SK-N-MC (cell line): ENCODE measurements at regions not wholly inside any gene's neighbourhood (a gene's known extent, or its start where the extent isn't known, plus 50 kb on each side); places are given as distances from the start of the nearest gene placed in this dataset.

Experiments
- DNase-seq: peaks from one replicate; pipeline ENCODE4 v3.0.0-alpha.2; 2011; ENCODE audit warnings: low read depth, low spot score
- H3K27ac ChIP-seq: fragments of 200-600 bp; sonication (generic); 2 replicates; pipeline ENCODE4 v1.5.1; 2016; ENCODE audit warnings: mixed run types
- H3K36me3 ChIP-seq: fragments of 200-600 bp; sonication (generic); 2 replicates; pipeline ENCODE4 v1.6.1; 2017; ENCODE audit warnings: antibody characterized with exemption, low read length, mixed read lengths; ENCODE audit not compliant: insufficient read depth
- H3K4me3 ChIP-seq: fragments of 200-600 bp; sonication (generic); 2 replicates; pipeline ENCODE4 v1.5.1; 2016
- H3K9ac ChIP-seq: fragments of 200-600 bp; sonication (generic); 2 replicates; pipeline ENCODE4 v1.8.0; 2017; ENCODE audit warnings: mixed run types, mixed read lengths; ENCODE audit not compliant: insufficient read length
- H3K9me3 ChIP-seq: fragments of 200-600 bp; sonication (generic); 2 replicates; pipeline ENCODE4 v1.6.1; 2017; ENCODE audit warnings: low read depth, mild to moderate bottlenecking, antibody characterized with exemption, low read length, moderate library complexity, mixed read lengths
- EZH2 ChIP-seq: fragments of 200-600 bp; sonication (generic); IDR thresholded peaks from one replicate; pipeline ENCODE4 v1.6.1; 2017; ENCODE audit warnings: antibody characterized with exemption
- FOXP2 ChIP-seq: optimal IDR thresholded peaks from 2 replicates; pipeline ENCODE3; 2011; ENCODE audit warnings: mild to moderate bottlenecking, moderate library complexity; ENCODE audit not compliant: insufficient read depth; ENCODE audit errors: extremely low read length, control extremely low read depth
- POLR2AphosphoS5 ChIP-seq: IDR thresholded peaks from 2 replicates; pipeline ENCODE4 v1.6.1; 2012; ENCODE audit warnings: mild to moderate bottlenecking, low read depth, low read length, borderline replicate concordance

DNA sequence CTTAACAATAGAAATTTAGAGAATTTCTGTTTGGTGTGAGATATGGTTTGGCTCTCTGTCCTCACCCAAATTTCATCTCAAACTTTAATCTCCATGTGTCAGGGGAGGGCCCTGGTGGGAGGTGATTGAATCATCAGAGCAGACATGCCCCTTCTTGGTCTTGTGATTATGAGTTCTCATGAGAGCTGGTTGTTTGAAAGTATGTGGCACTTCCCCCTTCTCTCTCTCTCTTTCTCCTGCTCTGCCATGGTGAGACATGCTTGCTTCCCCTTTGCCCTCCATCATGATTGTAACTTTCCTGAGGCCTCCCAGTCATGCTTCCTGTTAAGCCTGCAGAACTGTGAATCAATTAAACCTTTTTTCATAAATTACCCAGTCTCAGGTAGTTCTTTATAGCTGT lies 524.7 kb upstream of the ACVR2A start:
- Histone ChIP-seq H3K4me3 (no peak overlapping the region), H3K27ac (no peak overlapping the region), H3K9ac (no peak overlapping the region), H3K9me3 (no peaks in the 10 kb centered on the region), H3K36me3 (no peaks in the 10 kb centered on the region)
- DNase-seq = no peak
- no peak for TF ChIP-seq FOXP2

DNA sequence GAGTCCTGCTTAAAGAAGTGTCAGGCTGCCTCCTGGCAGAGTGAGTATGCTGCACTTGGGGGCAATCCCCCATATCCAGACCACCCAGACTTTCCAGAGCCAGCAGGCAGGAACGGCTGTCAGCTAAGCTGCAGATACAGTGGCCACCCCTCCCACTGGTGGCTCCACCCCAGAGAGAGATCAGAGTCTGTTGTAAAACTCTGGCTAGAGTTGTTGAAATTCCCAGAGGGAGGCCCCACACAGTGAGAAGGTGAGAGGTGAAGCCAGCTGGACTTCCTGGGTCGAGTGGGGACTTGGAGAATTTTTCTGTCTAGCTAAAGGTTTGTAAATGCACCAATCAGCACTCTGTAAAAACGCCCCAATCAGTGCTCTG lies 533.8 kb upstream of the ACVR2A start:
- Histone ChIP-seq H3K9ac (no peak overlapping the region), H3K36me3 (no peaks in the 10 kb centered on the region), H3K27ac (no peak overlapping the region), H3K4me3 (no peak overlapping the region), H3K9me3 (no peaks in the 10 kb centered on the region)
- no peak for DNase-seq
- TF ChIP-seq FOXP2 (no peak), EZH2 (no peak), POLR2AphosphoS5 (no peak)

DNA sequence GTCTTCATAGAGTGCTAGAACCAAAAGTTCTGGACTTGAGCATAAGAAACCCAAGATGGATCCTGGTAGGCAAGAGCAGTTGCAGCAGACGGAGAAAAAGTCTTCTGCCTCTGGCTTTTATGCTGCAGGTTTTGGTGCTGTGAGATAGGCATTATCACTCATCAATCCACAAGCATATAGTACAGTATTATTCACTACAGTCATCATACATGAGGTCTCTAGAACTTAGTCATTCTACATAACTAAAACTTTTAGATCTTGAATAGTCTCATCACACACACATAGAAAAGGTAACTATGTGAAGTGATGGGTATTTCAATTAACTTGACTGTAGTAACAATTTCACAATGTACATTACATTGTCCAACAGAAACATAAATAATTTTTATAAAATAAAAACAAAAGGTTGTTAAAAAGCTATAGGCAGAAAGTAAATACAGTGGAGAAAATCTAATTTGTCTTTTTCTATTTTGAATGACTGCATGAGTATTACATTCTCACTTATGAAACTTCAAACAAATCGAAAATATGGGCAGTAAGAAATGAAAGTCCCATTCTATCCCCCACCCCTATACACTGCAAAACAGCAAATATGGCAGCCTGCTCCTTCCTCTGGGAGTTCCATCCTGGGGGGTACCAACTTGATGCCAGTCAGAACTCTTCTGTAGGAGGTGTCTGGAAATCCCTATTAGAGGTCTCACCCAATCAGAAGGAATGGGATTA lies 534.3 kb upstream of the ACVR2A start:
- Histone ChIP-seq H3K9me3 (no peaks in the 10 kb centered on the region), H3K4me3 (no peak overlapping the region), H3K27ac (no peak overlapping the region), H3K9ac (no peak overlapping the region), H3K36me3 (no peaks in the 10 kb centered on the region)
- TF ChIP-seq FOXP2 = no peak
- TF ChIP-seq EZH2 = no peak
- no peak for TF ChIP-seq POLR2AphosphoS5
- no peak for DNase-seq

DNA sequence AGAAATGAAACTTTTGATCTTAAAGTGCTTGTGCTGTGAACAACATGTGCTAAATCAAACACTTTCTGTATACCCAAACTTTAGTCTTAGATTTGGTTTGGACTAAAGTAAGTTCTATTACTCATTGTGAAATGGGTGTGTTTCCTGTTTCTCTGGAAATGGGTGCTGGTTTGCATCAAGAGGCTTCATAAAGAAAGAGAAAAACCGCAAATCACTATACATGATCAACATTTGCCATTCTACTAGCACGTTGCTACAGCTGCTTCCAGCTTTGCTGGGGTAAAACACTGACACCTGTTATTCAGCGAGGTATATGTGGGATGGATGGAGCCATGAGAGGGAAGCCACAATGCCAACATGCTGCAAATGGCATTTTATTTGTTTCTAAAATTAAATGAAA lies 547.0 kb upstream of the ACVR2A start:
- no peak for DNase-seq
- Histone ChIP-seq H3K27ac (no peak overlapping the region), H3K9me3 (no peaks in the 10 kb centered on the region), H3K36me3 (no peaks in the 10 kb centered on the region), H3K9ac (no peak overlapping the region), H3K4me3 (no peak overlapping the region)
- no peak for TF ChIP-seq POLR2AphosphoS5
- TF ChIP-seq FOXP2 = no peak
- no peak for TF ChIP-seq EZH2

DNA sequence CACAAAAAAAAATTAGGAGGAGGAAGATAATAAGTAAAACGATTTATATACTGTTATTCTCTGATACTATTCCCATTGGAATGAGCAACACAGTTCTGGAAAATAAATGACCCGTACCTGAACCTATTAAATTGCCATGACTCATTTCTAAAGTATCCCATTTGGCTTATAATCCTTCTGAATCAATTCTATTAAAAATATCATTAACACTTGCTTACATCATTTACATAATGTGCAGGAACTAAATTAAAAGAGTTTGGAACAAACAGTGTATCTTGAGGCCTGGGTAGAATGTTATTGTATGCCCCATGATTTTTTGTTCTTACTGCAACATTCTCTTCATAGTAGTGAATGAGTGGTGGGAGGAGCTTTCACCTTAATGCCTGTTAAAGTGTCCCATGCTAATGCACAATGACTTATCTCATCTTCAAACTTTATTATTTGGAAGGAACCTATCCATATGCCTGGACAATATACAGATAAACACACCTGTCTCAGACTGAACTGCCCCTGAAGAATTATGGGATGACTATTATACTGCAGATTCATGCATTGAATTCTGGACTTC lies 549.9 kb upstream of the ACVR2A start:
- TF ChIP-seq POLR2AphosphoS5 (no peak), EZH2 (no peak), FOXP2 (no peak)
- H3K36me3 ChIP-seq = no peaks in the 10 kb centered on the region
- H3K4me3 ChIP-seq = no peak overlapping the region
- H3K9me3 ChIP-seq = no peaks in the 10 kb centered on the region
- no peak for DNase-seq
- no peak overlapping the region for H3K9ac ChIP-seq
- no peak overlapping the region for H3K27ac ChIP-seq

DNA sequence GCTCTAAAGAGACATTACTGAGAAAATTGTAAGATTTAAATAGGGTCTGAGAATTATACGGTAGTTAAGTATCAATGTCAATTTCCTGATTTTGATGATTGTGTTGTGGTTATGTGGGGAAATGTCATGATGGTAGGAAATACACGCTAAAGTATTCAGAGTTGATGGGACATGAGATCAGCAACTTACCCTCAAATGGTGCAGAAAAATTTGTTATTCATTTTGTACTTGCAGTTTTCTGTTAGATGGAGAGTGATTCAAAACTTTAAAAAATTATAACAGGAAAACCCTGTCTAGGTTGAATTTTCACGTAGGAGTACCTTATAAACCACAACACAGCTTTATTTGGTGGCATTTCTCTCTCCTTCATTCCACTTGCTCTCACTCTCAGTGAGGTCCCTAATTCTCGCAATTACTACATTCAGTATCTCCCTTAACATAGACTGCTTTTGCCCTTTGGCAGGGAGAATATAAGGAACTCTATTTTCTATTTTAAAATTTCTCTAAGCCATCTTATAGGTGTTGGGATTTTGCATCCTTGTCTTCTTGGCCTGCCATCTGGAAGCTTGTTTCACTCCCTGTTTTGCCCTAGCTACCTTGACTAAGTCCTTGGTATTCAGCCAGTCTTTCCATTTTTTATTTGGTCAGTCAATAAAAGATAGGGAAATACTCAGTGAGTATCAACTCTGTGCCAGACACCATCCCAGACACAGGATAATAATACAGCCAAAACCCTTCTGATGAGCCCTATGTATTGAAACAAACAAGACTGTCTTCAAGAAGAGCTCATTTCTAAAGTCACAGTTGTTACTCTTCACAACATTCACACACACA lies 550.6 kb upstream of the ACVR2A start:
- TF ChIP-seq EZH2 = no peak
- TF ChIP-seq POLR2AphosphoS5 = no peak
- TF ChIP-seq FOXP2 = no peak
- Histone ChIP-seq H3K36me3 (no peaks in the 10 kb centered on the region), H3K27ac (no peak overlapping the region), H3K9me3 (no peaks in the 10 kb centered on the region), H3K4me3 (no peak overlapping the region), H3K9ac (no peak overlapping the region)
- DNase-seq = no peak

DNA sequence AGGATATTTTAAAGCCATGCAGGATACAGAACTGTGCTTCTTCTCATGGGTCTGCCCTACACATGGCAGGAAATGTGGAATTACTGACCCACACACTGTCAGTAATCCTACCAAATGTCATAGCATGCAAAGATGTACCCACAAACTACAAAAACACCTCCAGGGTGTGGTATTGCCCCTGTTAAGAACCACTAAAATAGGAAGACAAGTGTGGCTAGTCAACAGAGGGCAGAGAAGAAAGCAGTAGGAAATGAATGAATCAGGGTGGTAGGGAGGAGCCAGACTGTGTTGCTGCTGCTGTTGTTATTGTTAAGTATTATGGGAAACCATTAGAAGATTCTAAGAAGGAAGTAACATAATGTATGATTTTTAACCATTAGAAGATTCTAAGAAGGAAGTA lies 556.7 kb upstream of the ACVR2A start:
- no peak overlapping the region for H3K4me3 ChIP-seq
- no peaks in the 10 kb centered on the region for H3K9me3 ChIP-seq
- no peak overlapping the region for H3K27ac ChIP-seq
- H3K9ac ChIP-seq = no peak overlapping the region
- DNase-seq = no peak
- H3K36me3 ChIP-seq = no peaks in the 10 kb centered on the region
- TF ChIP-seq EZH2 = no peak
- TF ChIP-seq POLR2AphosphoS5 = no peak
- no peak for TF ChIP-seq FOXP2

DNA sequence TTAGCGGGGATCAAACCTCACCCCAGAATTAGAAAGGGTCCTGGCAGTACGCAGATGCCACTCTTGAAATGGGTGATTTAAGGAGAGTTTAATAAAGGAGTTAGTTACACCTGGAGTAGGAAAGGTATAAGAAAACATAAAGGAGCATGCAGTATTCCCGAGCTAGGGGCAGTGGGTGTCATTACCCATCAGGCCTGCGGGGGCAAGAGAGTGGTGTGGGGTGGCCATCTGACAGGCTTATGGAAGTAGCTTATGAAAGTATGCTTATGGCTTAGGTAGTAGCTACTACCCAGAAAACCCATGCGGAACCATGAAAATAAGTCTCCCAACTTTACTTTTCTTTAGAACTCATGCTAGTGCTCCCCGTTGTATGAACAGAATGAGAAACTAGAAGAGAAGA lies 568.9 kb upstream of the ACVR2A start:
- H3K4me3 ChIP-seq = no peak overlapping the region
- no peaks in the 10 kb centered on the region for H3K9me3 ChIP-seq
- no peaks in the 10 kb centered on the region for H3K36me3 ChIP-seq
- no peak for TF ChIP-seq POLR2AphosphoS5
- TF ChIP-seq EZH2 = no peak
- no peak for TF ChIP-seq FOXP2
- DNase-seq = no peak
- no peak overlapping the region for H3K27ac ChIP-seq
- H3K9ac ChIP-seq = no peak overlapping the region
